T-cell (primary cell): ENCODE measurements at regions not wholly inside any gene's neighbourhood (a gene's known extent, or its start where the extent isn't known, plus 50 kb on each side); places are given as distances from the start of the nearest gene placed in this dataset.

Source experiments
- ATAC-seq, 4 experiments: fragments of 200-7000 bp in 3 of 4; fragments of 150-1000 bp in 1 of 4; cut with Tn5 transposase; replicated peaks in 1 of 4; 1 replicate in 3 of 4; 2 replicates in 1 of 4; pipeline ENCODE4 v1.10.0; 2021; ENCODE audit warnings: moderate library complexity in 3 of 4, mild to moderate bottlenecking in 2 of 4, moderate number of reproducible peaks in 1 of 4
- CTCF ChIA-PET, 2 donors: fragments of 300-600 bp; sonication (Branson Sonifier 250); formaldehyde crosslinking; loops; one replicate each; lab custom pipeline; 2022; ENCODE audit warnings: antibody characterized with exemption in 2 of 2; lab: Charles Lee
- POLR2A ChIA-PET, 2 donors: fragments of 300-600 bp; sonication (Branson Sonifier 250); formaldehyde crosslinking; loops; one replicate each; lab custom pipeline; 2022; ENCODE audit warnings: antibody characterized with exemption in 2 of 2; lab: Charles Lee
- DNase-seq, 35 experiments: peaks; one replicate each; pipeline versions ENCODE4 v3.0.0 to v3.0.0-alpha.2; 2013 to 2023
- H3K27ac ChIP-seq: one replicate; pipeline ENCODE4 v1.5.1; 2013; ENCODE audit warnings: low read length
- H3K27me3 ChIP-seq, 2 experiments: replicated peaks in 1 of 2; 1 replicate in 1 of 2; 2 replicates in 1 of 2; pipeline versions ENCODE4 v1.6.1 to v1.7.0; 2013; ENCODE audit warnings: low read length in 1 of 2, mixed read lengths in 1 of 2; ENCODE audit not compliant: control insufficient read depth in 2 of 2, insufficient read depth in 2 of 2; ENCODE audit errors: extremely low read depth in 1 of 2
- H3K36me3 ChIP-seq, 2 donors: 1 replicate in 1 of 2; 2 replicates in 1 of 2; pipeline versions ENCODE4 v1.6.1 to v1.7.0; 2013; ENCODE audit warnings: low read length in 1 of 2; ENCODE audit not compliant: control insufficient read depth in 2 of 2, insufficient read depth in 1 of 2; ENCODE audit errors: extremely low read depth in 1 of 2
- H3K4me1 ChIP-seq, 2 experiments: 1 replicate in 1 of 2; 2 replicates in 1 of 2; pipeline versions ENCODE4 v1.6.1 to v1.7.0; 2013; ENCODE audit warnings: low read length in 2 of 2, mixed read lengths in 1 of 2; ENCODE audit not compliant: insufficient read depth in 2 of 2, control insufficient read depth in 1 of 2; ENCODE audit errors: extremely low read depth in 1 of 2
- H3K4me3 ChIP-seq, 2 donors: 1 replicate in 1 of 2; 2 replicates in 1 of 2; pipeline versions ENCODE4 v1.5.1 to v1.7.0; 2013; ENCODE audit warnings: mild to moderate bottlenecking in 2 of 2, low read length in 1 of 2, moderate library complexity in 1 of 2; ENCODE audit not compliant: control insufficient read depth in 1 of 2; ENCODE audit errors: extremely low read depth in 1 of 2
- H3K9me3 ChIP-seq: 2 replicates; pipeline ENCODE4 v1.7.0; 2013
- H3K27ac Mint-ChIP-seq, 2 donors: one replicate each; pipeline ENCODE4 v1.8.0; 2020 to 2021; ENCODE audit warnings: mild to moderate bottlenecking in 2 of 2, mixed read lengths in 2 of 2
- H3K27me3 Mint-ChIP-seq, 2 donors: one replicate each; pipeline ENCODE4 v1.8.0; 2021 to 2022; ENCODE audit warnings: mixed read lengths in 2 of 2
- H3K36me3 Mint-ChIP-seq: one replicate; pipeline ENCODE4 v1.8.0; 2021; ENCODE audit warnings: mixed read lengths
- H3K4me1 Mint-ChIP-seq, 3 donors: one replicate each; pipeline ENCODE4 v1.8.0; 2020 to 2022; ENCODE audit warnings: mixed read lengths in 3 of 3, mild to moderate bottlenecking in 1 of 3
- H3K4me3 Mint-ChIP-seq, 3 donors: one replicate each; pipeline ENCODE4 v1.8.0; 2020 to 2022; ENCODE audit warnings: mild to moderate bottlenecking in 3 of 3, mixed read lengths in 3 of 3, moderate library complexity in 3 of 3
- H3K9me3 Mint-ChIP-seq, 3 donors: one replicate each; pipeline ENCODE4 v1.8.0; 2020 to 2022; ENCODE audit warnings: mixed read lengths in 3 of 3
- WGBS: methylation state at CpG from one replicate; pipeline ENCODE4 v1.1.5; 2013; ENCODE audit warnings: missing lambda C conversion rate; ENCODE audit not compliant: insufficient coverage; 5-methylcytosine and 5-hydroxymethylcytosine counted together

GRCh38 chr14:56891226-56891625 is 80.9 kb upstream of the OTX2 start:
- Mint-ChIP-seq H3K9me3 (peaks cover 0 to 3% (median 0%) of the 10 kb centered on the region in 3 donors), H3K27me3 (peaks cover 24 to 57% of the 10 kb centered on the region in 2 donors), H3K4me1 (no peaks in the 10 kb centered on the region), H3K27ac (no peak overlapping the region), H3K36me3 (no peaks in the 10 kb centered on the region), H3K4me3 (no peak overlapping the region)
- Histone ChIP-seq H3K36me3 (no peaks in the 10 kb centered on the region), H3K27ac (no peak overlapping the region), H3K4me1 (no peaks in the 10 kb centered on the region), H3K4me3 (no peak overlapping the region), H3K9me3 (no peaks in the 10 kb centered on the region), H3K27me3 (peaks cover 2 to 11% of the 10 kb centered on the region in 2 experiments)
- no peak for ATAC-seq
- POLR2A ChIA-PET, result no interaction called here
- CTCF ChIA-PET, result interaction anchor here in 1 of 2 donors (0.6 kb wide), 1 partner anchor 23 kb away, joined by 3 read pairs; no protein-coding TSS in a partner anchor
- DNase-seq, result no peak

- no CpG with 5 or more reads among the region's 2 CpGs for WGBS
- Mint-ChIP-seq H3K36me3 (no peaks in the 10 kb centered on the region), H3K27ac (no peak overlapping the region), H3K27me3 (peaks cover 22 to 44% of the 10 kb centered on the region in 2 donors), H3K9me3 (no peaks in the 10 kb centered on the region), H3K4me3 (no peak overlapping the region), H3K4me1 (no peaks in the 10 kb centered on the region)
- Histone ChIP-seq H3K4me1 (no peaks in the 10 kb centered on the region), H3K9me3 (no peaks in the 10 kb centered on the region), H3K27me3 (peaks cover 0 to 7% of the 10 kb centered on the region in 2 experiments), H3K4me3 (no peak overlapping the region), H3K27ac (no peak overlapping the region), H3K36me3 (no peaks in the 10 kb centered on the region)
- DNase-seq, result no peak
- no peak for ATAC-seq
- POLR2A ChIA-PET, result no interaction called here
- CTCF ChIA-PET, result no interaction called here
These were observed 79.4 kb upstream of the OTX2 start for GRCh38 chr14:56889705-56890104.

GRCh38 chr14:56888274-56888673 is 78.0 kb upstream of the OTX2 start:
- peaks cover 19 to 38% of the 10 kb centered on the region in 2 donors for H3K27me3 Mint-ChIP-seq
- CTCF ChIA-PET, result no interaction called here

GRCh38 chr14:56887216-56887615 is 76.9 kb upstream of the OTX2 start:
- Mint-ChIP-seq H3K4me1 (no peaks in the 10 kb centered on the region), H3K27ac (no peak overlapping the region), H3K36me3 (no peaks in the 10 kb centered on the region), H3K27me3 (peaks cover 19 to 32% of the 10 kb centered on the region in 2 donors), H3K4me3 (no peak overlapping the region), H3K9me3 (no peaks in the 10 kb centered on the region)
- WGBS, result no CpG with 5 or more reads among the region's 2 CpGs
- ChIA-PET CTCF (interaction anchor here in 1 of 2 donors (0.5 kb wide), 1 partner anchor 11 kb away, joined by 5 read pairs; no protein-coding TSS in a partner anchor), POLR2A (no interaction called here)
- no peaks in the 10 kb centered on the region for H3K9me3 ChIP-seq
- peaks cover 0 to 7% of the 10 kb centered on the region in 2 experiments for H3K27me3 ChIP-seq
- H3K36me3 ChIP-seq, result no peaks in the 10 kb centered on the region
- ATAC-seq, result no peak
- DNase-seq, result no peak
- no peak overlapping the region for H3K4me3 ChIP-seq
- H3K4me1 ChIP-seq, result no peaks in the 10 kb centered on the region
- no peak overlapping the region for H3K27ac ChIP-seq

More at GRCh38 chr14:56888274-56888673, 78.0 kb upstream of the OTX2 start:
- ATAC-seq (no peak), DNase-seq (no peak)
- Histone ChIP-seq H3K27ac (no peak overlapping the region), H3K27me3 (peaks cover 0 to 7% of the 10 kb centered on the region in 2 experiments), H3K4me3 (no peak overlapping the region), H3K36me3 (no peaks in the 10 kb centered on the region), H3K4me1 (no peaks in the 10 kb centered on the region), H3K9me3 (no peaks in the 10 kb centered on the region)
- no peak overlapping the region for H3K4me3 Mint-ChIP-seq
- H3K9me3 Mint-ChIP-seq, result no peaks in the 10 kb centered on the region
- WGBS, result no CpG with 5 or more reads among the region's 3 CpGs
- no peaks in the 10 kb centered on the region for H3K36me3 Mint-ChIP-seq
- POLR2A ChIA-PET, result no interaction called here
- H3K27ac Mint-ChIP-seq, result no peak overlapping the region
- no peaks in the 10 kb centered on the region for H3K4me1 Mint-ChIP-seq

GRCh38 chr14:56886471-56887062 is 76.3 kb upstream of the OTX2 start:
- CTCF ChIA-PET, result no interaction called here
- H3K9me3 ChIP-seq, result no peaks in the 10 kb centered on the region
- no peak overlapping the region for H3K4me3 ChIP-seq
- Mint-ChIP-seq H3K27me3 (peaks cover 19 to 32% of the 10 kb centered on the region in 2 donors), H3K9me3 (no peaks in the 10 kb centered on the region), H3K4me1 (no peaks in the 10 kb centered on the region), H3K27ac (no peak overlapping the region), H3K36me3 (no peaks in the 10 kb centered on the region), H3K4me3 (no peak overlapping the region)
- peaks cover 0 to 7% of the 10 kb centered on the region in 2 experiments for H3K27me3 ChIP-seq
- POLR2A ChIA-PET, result no interaction called here
- H3K36me3 ChIP-seq, result no peaks in the 10 kb centered on the region
- WGBS, result no CpG with 5 or more reads among the region's 6 CpGs
- H3K4me1 ChIP-seq, result no peaks in the 10 kb centered on the region
- H3K27ac ChIP-seq, result no peak overlapping the region
- ATAC-seq (no peak), DNase-seq (no peak)

- Histone ChIP-seq H3K4me3 (no peak overlapping the region), H3K36me3 (no peaks in the 10 kb centered on the region), H3K27me3 (peaks cover 0 to 7% of the 10 kb centered on the region in 2 experiments), H3K9me3 (no peaks in the 10 kb centered on the region), H3K27ac (no peak overlapping the region), H3K4me1 (no peaks in the 10 kb centered on the region)
- DNase-seq, result no peak
- CTCF ChIA-PET, result interaction anchor here in 1 of 2 donors (0.5 kb wide), 1 partner anchor 206 kb away, joined by 10 read pairs; no protein-coding TSS in a partner anchor
- no CpG with 5 or more reads among the region's 2 CpGs for WGBS
- no peak overlapping the region for H3K4me3 Mint-ChIP-seq
- no peaks in the 10 kb centered on the region for H3K36me3 Mint-ChIP-seq
- ATAC-seq, result no peak
- no peaks in the 10 kb centered on the region for H3K4me1 Mint-ChIP-seq
- H3K27ac Mint-ChIP-seq, result no peak overlapping the region
- peaks cover 19 to 36% of the 10 kb centered on the region in 2 donors for H3K27me3 Mint-ChIP-seq
- POLR2A ChIA-PET, result no interaction called here
- H3K9me3 Mint-ChIP-seq, result no peaks in the 10 kb centered on the region
These were observed 75.5 kb upstream of the OTX2 start for GRCh38 chr14:56885825-56886224.
